ENCODE measurements at regions not wholly inside any gene's neighbourhood (a gene's known extent, or its start where the extent isn't known, plus 50 kb on each side); places are given as distances from the start of the nearest gene placed in this dataset.

GRCh38 chr10:42428534-42428933 lies 209.8 kb downstream of the ZNF33B start:
- TF ChIP-seq FOXA1 (IDR thresholded peaks at IDR 0.05) (no peak), ARNT (IDR thresholded peaks at IDR 0.05) (no peak), FOXM1 (IDR thresholded peaks at IDR 0.05; ENCODE audit: borderline replicate concordance) (no peak), FOXK2 (IDR thresholded peaks at IDR 0.05) (no peak)
